Activated naive CD4-positive, alpha-beta T cell treated with anti-CD3 and anti-CD28 coated beads, Interleukin-2, amount 50 U/mL, for 16 hours (primary cell): ENCODE measurements at regions not wholly inside any gene's neighbourhood (a gene's known extent, or its start where the extent isn't known, plus 50 kb on each side); places are given as distances from the start of the nearest gene placed in this dataset.
"Not testable (repeated sequence)": the region's sequence is repeated elsewhere in the genome, so short reads cannot be mapped to it uniquely, and the experiment has no call there.

ENCODE experiments used
- DNase-seq: peaks from one replicate; pipeline ENCODE4 v3.0.0-alpha.2; 2020

DNA sequence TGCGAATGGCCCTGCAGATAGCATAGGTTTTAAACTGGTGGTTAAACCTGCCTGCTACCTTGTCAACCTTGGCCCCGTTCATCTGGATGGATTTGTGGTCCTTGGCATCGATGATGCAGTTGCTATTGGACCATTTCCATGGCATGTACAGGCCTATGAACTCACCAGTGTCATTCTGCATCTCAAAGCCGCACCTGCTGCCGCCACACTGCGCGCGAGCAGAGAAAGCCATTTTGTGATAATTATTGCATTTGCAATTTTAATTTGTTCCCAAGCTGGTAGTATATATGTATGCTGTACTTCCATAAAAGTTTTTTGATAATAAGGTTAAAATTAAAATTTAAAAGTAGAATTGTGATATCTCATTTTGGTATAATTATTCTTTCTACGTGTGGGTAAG lies 94.8 kb upstream of the UXS1 start:
- DNase-seq: no peak

DNA sequence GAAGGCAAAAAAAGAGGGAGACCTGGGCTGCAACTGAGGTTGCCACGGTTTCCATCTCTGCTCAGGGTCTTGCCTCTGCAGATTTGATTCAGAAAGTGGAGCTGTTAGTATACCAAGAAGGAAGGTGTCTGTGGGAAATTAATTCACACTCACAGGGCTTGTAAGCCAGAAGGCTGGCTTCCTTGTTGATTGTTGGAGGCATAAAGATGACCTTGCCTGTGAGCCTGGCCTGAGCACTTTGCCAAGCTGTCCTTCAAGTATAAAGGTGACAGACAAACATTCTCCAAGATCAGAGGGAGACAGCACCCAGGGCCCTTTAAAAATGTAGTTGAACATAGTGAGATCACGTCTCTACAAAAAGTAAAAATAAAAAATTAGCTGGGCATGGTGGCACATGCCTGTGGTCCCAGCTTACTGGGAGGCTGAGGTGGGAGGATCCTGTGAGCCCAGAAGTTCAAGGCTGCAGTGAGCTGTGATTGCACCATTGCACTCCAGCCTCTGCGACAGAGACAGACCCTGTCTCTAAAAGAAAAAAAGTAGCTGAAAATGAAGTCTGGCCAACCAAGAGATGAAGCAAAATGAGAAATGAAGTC lies 91.2 kb upstream of the UXS1 start:
- DNase-seq: no peak

DNA sequence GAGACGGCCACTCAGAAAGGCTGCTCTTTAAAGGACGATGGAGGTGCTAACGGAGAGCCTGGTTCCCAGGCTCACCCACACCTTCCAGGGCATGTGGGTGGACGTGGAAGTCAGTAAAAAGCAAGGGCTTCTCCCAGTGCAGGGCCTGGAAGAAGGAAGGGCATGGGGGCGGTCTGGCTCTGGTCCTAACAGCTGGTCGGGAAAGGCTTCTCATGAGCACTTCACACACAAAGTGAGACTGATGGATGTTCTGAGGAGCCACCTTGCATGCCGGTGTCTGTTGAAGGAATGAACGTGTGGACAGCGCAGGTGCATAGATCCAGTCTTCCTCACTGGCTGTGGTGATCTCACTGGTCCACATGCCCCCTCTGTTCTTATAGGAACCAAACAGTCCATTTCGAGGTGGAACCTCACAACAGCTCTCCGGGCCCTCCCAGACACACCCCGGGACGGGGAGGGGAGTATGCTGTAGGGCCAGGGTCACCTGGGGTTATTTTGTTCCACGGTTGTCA lies 90.6 kb upstream of the UXS1 start:
- DNase-seq: no peak

DNA sequence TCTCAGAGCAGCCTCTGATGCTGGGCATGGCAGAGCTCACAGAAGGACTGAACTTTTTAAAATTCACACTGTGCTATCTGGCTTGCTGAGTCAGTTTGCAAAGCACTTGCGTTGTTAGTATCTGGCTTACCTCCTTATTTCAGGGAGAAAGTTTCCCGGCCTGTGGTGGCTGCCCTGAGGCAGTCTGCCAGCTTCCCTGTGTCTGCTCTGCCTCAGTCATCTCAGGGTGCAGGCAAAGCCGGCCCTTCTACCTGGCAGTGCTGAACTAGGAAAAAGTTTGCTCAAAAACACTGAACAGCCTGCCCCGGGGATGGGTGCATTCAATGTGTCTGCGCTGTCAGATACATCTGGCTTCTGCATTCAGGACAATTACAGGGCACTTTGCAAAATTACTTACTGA lies 90.2 kb upstream of the UXS1 start:
- DNase-seq: no peak

- DNase-seq: not testable (repeated sequence)
Observed at GRCh38 chr2:106283228-106284152, 89.4 kb upstream of the UXS1 start.

DNA sequence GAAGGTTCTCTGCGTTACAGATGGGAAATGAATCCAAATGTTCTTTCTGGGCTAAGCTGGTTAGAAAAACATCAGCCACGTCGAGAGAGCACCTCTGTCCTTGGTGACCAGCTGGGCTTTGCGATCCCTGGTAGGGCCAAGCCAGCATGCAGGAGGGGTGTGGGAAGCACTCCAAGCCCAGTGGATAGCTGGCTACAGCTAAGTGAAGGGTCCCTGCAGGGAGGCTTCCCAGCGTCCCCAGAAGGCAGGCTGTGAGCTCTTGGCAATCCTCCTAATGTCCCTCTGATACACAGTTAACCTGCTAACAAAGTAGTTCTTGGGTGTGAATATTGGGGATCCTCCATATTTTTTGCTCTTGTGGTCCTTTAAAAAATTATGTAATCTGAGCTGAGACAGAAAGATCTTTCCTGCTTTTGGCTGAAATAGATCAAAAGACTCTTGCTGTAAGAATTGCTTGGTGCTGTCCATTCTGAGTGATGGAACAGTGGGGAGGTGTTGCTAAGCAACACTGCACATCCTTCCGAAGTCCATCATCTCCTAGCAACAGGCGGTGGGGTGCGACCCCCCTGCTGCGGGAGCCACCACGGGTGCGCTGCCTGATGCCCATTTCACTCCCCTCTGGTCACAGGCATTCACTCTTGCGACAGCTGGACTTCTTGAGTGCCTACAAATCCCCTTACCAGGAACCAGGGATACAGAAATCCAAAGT lies 88.5 kb upstream of the UXS1 start:
- no peak for DNase-seq

- not testable (repeated sequence) for DNase-seq
Observed at GRCh38 chr2:106281907-106282430, 87.9 kb upstream of the UXS1 start.

GRCh38 chr2:106280722-106281446 lies 86.8 kb upstream of the UXS1 start:
- DNase-seq: no peak

DNA sequence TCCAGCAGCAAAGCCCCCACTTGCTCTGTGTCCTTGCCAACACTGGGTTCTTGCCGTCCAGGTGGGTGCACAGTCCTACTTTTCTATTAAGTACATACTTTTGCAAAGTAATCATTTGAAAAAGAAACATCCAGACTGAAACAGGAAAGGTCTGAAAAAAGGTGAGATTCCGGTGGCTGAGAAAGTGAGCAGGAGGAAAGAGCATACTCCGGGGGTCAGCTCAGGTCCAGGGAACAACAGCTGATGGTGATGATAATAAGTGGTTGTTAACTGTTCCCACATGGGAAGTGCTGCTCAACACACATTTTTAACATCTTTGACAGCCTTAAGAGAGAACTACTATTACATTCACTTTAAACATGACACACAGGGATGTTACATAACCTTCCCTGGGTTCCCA lies 86.1 kb upstream of the UXS1 start:
- no peak for DNase-seq

- DNase-seq: no peak
Observed at GRCh38 chr2:106278112-106278876, 84.2 kb upstream of the UXS1 start.

- no peak for DNase-seq
Observed at GRCh38 chr2:106277426-106277825, 83.3 kb upstream of the UXS1 start.

GRCh38 chr2:106275971-106276370 lies 81.9 kb upstream of the UXS1 start:
- no peak for DNase-seq

DNA sequence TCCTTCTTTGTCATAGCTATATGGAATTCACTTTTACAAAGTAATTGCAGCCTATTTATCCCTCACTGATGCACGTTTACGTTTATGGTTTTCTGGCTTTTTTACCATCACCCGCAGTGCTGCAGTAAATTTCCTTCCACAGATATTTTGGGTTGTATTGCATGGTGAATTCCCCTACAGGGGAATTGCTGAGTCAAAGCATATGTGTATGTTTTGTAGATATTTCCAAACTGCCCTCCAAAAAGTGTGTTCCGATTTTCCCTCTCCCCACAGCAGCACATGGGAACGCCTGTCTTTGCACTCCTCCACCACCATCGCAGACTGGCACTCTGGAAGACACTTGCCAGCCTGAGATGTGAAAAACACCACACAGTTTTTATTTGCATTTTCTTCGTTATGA lies 80.6 kb upstream of the UXS1 start:
- no peak for DNase-seq

DNA sequence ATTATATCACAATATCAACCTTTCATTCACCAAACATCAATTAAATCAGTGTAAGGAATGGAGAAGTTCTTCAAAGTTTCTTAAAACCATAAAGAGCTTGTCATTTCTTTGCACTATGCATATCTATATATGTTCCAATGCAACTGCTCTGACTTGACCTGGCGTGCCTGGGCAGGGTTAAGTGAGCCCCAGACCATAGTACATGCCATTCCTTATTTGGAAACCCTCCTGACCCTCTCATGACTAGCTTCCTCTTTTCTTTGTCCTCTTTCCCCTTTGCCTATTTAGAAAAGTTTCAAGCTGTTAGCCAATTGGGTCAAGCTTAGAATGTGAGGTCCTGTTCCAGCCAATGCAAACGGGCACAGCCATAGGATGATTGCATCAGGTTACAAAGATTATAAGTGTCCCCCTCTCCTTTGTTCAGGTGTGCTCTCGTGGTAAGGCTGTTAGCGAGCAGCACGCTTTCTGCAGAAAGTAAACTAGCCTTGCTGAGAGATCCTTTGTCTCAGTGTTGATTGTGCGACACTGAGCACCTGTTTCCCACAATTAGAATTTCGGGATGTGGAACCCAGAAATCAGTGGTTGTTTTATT lies 78.2 kb upstream of the UXS1 start:
- DNase-seq: no peak

GRCh38 chr2:106270471-106270891 lies 76.4 kb upstream of the UXS1 start:
- DNase-seq: no peak

GRCh38 chr2:106269591-106270291 lies 75.6 kb upstream of the UXS1 start:
- DNase-seq: peak; percentile 18

DNA sequence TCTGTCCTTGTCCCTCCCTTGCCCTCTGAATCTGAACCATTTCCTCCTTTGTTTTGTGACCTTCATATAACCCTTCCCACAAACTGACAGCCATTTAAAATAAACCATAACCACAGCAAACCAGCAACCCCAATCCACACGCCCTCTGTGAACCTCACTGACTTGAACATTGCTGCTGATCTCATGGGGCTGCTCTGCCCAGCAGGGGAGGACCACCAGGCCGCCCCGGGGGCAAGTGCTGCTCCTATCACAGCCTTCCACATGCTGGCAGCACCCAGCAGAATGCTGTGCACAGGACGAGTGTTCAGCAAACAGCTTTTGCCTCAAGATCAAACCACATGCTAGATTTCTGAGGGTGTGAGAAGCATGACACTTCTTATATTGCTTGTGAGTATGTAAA lies 73.9 kb upstream of the UXS1 start:
- DNase-seq: no peak

DNA sequence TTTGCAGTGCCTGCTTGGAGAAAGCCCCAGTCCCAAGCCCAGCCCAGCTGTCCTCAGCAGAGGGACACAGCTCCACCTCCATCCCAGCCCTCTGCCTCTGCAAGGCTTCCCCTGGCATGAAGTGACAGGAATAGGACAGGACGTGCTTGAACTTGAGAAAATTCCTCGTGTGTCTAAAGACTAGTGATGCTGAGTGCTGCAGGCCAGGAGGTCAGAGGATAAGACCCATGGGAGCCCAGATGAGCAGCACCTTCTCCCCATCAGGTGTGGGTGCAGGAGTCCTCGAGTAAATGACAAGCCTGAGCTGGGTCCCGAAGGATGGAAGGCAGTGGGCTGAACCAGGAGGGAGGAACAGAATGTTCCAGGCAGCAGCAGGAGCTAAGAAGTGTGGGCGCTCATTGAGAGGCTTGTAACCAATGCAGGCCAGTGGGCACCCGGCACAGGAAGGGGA lies 67.8 kb upstream of the UXS1 start:
- no peak for DNase-seq

- DNase-seq: not testable (repeated sequence)
Observed at GRCh38 chr2:106258859-106259258, 64.8 kb upstream of the UXS1 start.

- DNase-seq: no peak
Observed at GRCh38 chr2:106257830-106258229, 63.7 kb upstream of the UXS1 start.

- no peak for DNase-seq
Observed at GRCh38 chr2:106257135-106257534, 63.0 kb upstream of the UXS1 start.
